ENCODE measurements at regions not wholly inside any gene's neighbourhood (a gene's known extent, or its start where the extent isn't known, plus 50 kb on each side); places are given as distances from the start of the nearest gene placed in this dataset.

GRCh38 chr2:17107151-17107550 is 411.1 kb downstream of the RAD51AP2 start (continued):
- no peak for TF ChIP-seq MYC (IDR thresholded peaks at IDR 0.05; ENCODE audit: insufficient read depth, insufficient read length, insufficient replicate concordance, low read length, severe bottlenecking)

- Histone ChIP-seq H3K9me3 (replicated peaks; ENCODE audit: control insufficient read depth, insufficient read depth, low read length) (no peaks in the 10 kb centered on the region), H3K27ac (ENCODE audit: control insufficient read depth, insufficient read depth) (no peak overlapping the region), H3K27me3 (replicated peaks in 1 of 2; ENCODE audit: control insufficient read depth in 2 of 2, insufficient read depth in 2 of 2, low read length in 1 of 2) (no peaks in the 10 kb centered on the region), H3K4me3 (no peak overlapping the region), H3K79me2 (ENCODE audit: control insufficient read depth, insufficient read depth, low read length) (no peaks in the 10 kb centered on the region), H3K9ac (ENCODE audit: control insufficient read depth, insufficient read depth, low read length) (no peak overlapping the region), H3K4me2 (ENCODE audit: control insufficient read depth, insufficient read depth) (no peak overlapping the region), H3K4me1 (ENCODE audit: control insufficient read depth, insufficient read depth, low read length) (peaks cover 6% of the 10 kb centered on the region), H4K20me1 (ENCODE audit: control insufficient read depth, insufficient read depth) (no peaks in the 10 kb centered on the region), H2AFZ (ENCODE audit: control insufficient read depth, low read depth, low read length) (no peak overlapping the region), H3K36me3 (ENCODE audit: control insufficient read depth in 2 of 2, insufficient read depth in 2 of 2, low read length in 1 of 2) (no peaks in the 10 kb centered on the region)
- WGBS (ENCODE audit: insufficient coverage, insufficient replicate concordance, low lambda C conversion rate, missing lambda C conversion rate), result 0% methylated on average over 1 of the region's 1 CpG
- TF ChIP-seq EED (IDR thresholded peaks at IDR 0.05; ENCODE audit: low read depth) (no peak), EZH2 (IDR thresholded peaks at IDR 0.05; ENCODE audit: borderline replicate concordance, control insufficient read depth, low read depth, low read length) (no peak), E2F4 (IDR thresholded peaks at IDR 0.05; ENCODE audit: low read depth, low read length) (no peak), PKNOX1 (IDR thresholded peaks at IDR 0.05) (no peak), JUNB (IDR thresholded peaks at IDR 0.05) (no peak), TCF12 (IDR thresholded peaks at IDR 0.05; ENCODE audit: low read depth, low read length) (no peak), SIX5 (IDR thresholded peaks at IDR 0.05; ENCODE audit: low read depth, low read length, severe bottlenecking) (no peak), SP1 (IDR thresholded peaks at IDR 0.05; ENCODE audit: low read depth, low read length) (no peak), HDAC2 (IDR thresholded peaks at IDR 0.05) (no peak), MAX (IDR thresholded peaks at IDR 0.05; ENCODE audit: low read depth, low read length) (no peak), ZNF207 (IDR thresholded peaks at IDR 0.05; ENCODE audit: borderline replicate concordance) (no peak), SMAD5 (IDR thresholded peaks at IDR 0.05; ENCODE audit: low read depth) (no peak), IKZF2 (IDR thresholded peaks at IDR 0.05) (no peak), HSF1 (IDR thresholded peaks at IDR 0.05; ENCODE audit: low read depth, low read length) (no peak), CREM (IDR thresholded peaks at IDR 0.05; ENCODE audit: low read depth) (no peak), RELA (IDR thresholded peaks at IDR 0.05; ENCODE audit: borderline replicate concordance, partially characterized antibody) (no peak), PAX8 (IDR thresholded peaks at IDR 0.05) (no peak), BCL3 (IDR thresholded peaks at IDR 0.05; ENCODE audit: borderline replicate concordance, insufficient read depth, low read depth, low read length, poor library complexity, severe bottlenecking) (no peak)
- FAIRE-seq (no peak), ATAC-seq (no peak), DNase-seq (ENCODE audit: low read depth, low spot score) (no peak)
- RAD21 ChIA-PET (ENCODE audit: unreplicated experiment), result no interaction called here
- CTCF ChIA-PET, result interaction anchor here (1.0 kb wide), 1 partner anchor 30 kb away, joined by 3 read pairs; no protein-coding TSS in a partner anchor
- SMC1A ChIA-PET (ENCODE audit: uncharacterized antibody, unreplicated experiment), result interaction anchor here (0.6 kb wide), 1 partner anchor 121 kb away, joined by 3 read pairs; no protein-coding TSS in a partner anchor
- no TSS peak for BruUV-seq (replicated peaks)
- intact Hi-C loops (cut with micrococcal nuclease; ENCODE audit: unreplicated experiment) (no loop called here), in situ Hi-C loops (cut with MboI) (no loop called here)
- POLR2A ChIA-PET, result no interaction called here
These were observed 411.8 kb downstream of the RAD51AP2 start for GRCh38 chr2:17106418-17106817.
